GM21360 (cell line): ENCODE measurements at regions not wholly inside any gene's neighbourhood (a gene's known extent, or its start where the extent isn't known, plus 50 kb on each side); places are given as distances from the start of the nearest gene placed in this dataset.

ENCODE experiments used
- ATAC-seq: cut with Tn5 transposase; IDR thresholded peaks from one replicate; pipeline ENCODE4 v1.9.1; 2021; ENCODE audit warnings: mild to moderate bottlenecking, moderate library complexity; ENCODE audit not compliant: unreplicated experiment

GRCh38 chr13:104295537-104295936 lies 1229.3 kb upstream of the SLC10A2 start:
- no peak for ATAC-seq

DNA sequence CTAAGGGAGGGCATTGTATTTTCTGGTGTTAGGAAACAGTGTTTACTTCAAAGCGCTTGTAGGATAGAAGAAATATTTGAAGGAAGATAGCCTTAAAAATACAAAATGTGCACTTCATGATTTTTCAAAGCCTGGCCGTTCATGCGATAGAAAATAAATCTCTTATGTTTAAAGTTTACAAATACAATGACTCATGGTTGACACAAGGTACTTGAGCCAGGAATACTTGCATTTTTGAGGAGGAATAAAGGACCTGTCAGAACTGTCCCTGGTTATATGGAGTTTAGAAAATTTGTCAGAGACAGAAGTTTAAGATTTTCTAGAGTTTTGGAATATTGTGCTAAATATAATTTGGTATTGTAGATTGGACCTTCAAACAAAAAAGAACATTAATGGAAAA lies 1223.2 kb upstream of the SLC10A2 start:
- ATAC-seq, result no peak

DNA sequence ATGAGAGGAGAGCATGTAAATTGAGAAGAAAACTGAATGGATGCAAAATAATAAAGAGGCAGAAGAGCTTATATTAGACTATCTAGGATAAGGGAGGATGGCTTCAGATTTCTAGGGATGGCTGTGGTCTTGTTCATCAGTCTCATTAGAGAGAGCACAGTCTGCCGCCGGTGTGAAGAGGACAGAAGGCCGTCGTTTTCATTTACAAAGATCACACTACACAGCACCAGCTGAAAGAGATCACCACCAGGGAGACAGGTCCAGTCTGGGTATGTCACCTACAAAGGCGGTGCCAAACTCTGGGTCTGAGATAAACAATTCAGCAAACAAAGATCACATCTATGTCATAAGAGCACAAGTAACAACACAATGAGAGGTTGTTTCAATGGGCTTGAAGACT lies 1222.3 kb upstream of the SLC10A2 start:
- no peak for ATAC-seq

- ATAC-seq, result no peak
Measured at GRCh38 chr13:104286566-104287290, 1220.5 kb upstream of the SLC10A2 start.

- no peak for ATAC-seq
Measured at GRCh38 chr13:104281910-104282309, 1215.7 kb upstream of the SLC10A2 start.

- no peak for ATAC-seq
Measured at GRCh38 chr13:104270731-104271130, 1204.5 kb upstream of the SLC10A2 start.

DNA sequence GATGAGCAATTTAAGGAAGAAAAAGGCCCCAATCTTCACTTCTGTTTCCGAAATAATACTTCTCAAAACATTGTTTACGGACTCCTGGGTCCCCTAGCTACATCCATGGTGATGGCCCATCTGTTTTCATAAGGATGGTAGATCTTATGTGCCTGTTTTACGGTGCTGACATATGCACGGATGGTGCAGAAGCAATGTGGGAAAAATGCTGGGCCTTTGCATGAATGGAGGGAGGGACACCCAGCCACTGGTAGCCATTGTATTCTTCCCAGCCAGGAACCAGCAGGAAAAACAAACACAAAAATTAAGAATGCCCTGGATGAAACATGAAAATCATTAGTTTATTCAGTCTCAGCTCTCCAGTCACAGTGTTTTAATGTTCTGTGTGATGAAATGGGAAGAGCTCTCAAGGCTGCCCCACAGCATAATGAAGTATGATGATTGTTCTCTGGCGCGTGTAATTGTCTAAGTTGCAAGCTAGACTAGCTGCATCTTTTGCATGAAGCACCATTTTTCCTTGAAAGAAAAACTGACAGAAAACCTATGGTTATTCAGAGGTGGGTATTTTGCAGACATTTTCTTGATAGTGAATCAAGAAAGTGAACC lies 1201.1 kb upstream of the SLC10A2 start:
- ATAC-seq, result no peak

GRCh38 chr13:104256701-104257100 lies 1190.5 kb upstream of the SLC10A2 start:
- ATAC-seq, result no peak

- ATAC-seq, result no peak
Measured at GRCh38 chr13:104253063-104253680, 1187.0 kb upstream of the SLC10A2 start.

DNA sequence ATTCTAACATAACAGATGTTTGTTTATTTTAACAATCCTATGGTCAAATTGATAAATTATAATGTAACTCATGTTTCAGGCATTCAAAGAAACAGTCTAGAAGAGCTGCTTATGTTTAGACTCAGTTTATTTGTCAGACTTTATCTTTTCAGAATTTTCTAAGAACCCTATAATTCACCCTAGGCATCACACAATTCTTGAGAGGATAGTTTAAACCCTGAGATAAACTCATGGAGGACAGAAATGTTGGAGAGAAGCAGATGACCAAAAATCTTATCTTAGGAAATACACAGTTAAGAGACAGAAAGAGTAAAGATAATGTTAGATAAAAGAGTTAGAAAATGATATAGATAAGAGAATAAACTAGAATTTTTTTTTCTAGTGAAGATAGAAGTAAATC lies 1185.7 kb upstream of the SLC10A2 start:
- no peak for ATAC-seq

GRCh38 chr13:104246955-104247354 lies 1180.7 kb upstream of the SLC10A2 start:
- no peak for ATAC-seq

GRCh38 chr13:104206450-104207044 lies 1140.3 kb upstream of the SLC10A2 start:
- ATAC-seq, result no peak

DNA sequence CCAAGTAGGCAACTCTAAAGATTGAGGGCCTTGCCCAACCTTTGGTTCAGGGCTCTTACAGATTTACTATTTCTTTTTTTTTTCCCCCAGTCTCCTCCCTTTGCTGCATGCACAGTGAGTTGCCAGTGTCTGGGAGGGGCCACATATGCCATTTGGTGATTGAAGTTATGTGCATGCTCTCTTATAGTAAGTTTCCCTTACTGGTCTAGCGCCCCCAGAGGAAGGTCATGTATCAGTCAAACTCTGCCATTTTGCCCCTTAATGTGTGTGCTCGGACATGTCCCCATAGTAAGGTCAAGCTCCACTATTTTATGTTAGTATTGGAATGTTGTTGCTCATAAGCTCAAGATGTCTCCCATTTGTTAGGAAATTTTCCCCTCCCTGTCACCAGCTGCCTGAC lies 1138.0 kb upstream of the SLC10A2 start:
- no peak for ATAC-seq

GRCh38 chr13:104198801-104199200 lies 1132.6 kb upstream of the SLC10A2 start:
- no peak for ATAC-seq

DNA sequence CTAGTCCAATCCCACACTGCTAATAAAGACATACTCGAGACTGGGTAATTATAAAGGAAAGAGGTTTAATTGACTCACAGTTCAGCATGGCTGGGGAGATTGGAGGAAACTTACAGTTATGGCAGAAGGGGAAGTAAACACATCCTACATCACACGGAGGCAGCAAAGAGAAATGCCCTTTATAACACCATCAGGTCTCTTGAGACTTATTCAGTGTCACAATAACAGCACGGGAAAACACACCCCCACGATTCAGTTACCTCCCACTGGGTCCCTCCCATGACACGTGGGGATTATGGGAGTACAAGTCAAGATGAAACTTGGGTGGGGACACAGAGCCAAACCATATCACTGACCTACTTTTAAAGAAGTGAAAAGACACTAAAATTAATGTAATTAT lies 1130.4 kb upstream of the SLC10A2 start:
- ATAC-seq, result no peak

DNA sequence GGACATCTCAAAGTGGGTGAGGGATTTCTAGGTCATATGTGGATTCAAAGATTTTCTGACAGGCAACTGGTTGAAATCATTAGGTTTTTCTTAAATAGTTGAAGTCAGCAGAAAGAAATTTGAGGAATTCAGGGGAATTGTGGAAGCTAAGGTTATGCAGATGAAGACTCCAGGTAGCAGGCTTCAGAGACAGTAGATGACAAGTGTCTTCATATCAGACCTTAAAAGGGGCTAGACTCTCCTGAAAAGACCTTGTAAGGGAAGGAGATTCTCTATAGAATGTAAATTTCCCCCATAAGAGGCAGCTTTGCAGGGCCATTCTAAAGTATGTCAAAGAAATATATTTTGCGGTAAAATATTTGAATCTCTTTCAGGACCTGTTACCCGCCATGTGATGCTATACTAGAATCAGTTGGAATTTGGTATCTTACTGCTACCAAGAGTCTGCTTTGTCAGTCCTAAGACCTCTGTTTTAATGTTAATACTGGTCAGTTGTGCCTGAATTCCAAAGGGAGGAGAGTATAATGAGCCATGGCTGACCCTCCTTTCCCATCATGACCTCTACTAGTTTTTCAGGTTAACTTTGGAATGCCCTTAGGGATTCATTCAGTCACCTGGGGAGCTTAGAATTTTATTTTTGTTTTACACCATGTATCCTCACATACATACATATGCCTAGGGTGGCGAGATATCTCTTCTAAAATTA lies 1115.5 kb upstream of the SLC10A2 start:
- no peak for ATAC-seq

GRCh38 chr13:104170980-104171555 lies 1104.9 kb upstream of the SLC10A2 start:
- no peak for ATAC-seq

DNA sequence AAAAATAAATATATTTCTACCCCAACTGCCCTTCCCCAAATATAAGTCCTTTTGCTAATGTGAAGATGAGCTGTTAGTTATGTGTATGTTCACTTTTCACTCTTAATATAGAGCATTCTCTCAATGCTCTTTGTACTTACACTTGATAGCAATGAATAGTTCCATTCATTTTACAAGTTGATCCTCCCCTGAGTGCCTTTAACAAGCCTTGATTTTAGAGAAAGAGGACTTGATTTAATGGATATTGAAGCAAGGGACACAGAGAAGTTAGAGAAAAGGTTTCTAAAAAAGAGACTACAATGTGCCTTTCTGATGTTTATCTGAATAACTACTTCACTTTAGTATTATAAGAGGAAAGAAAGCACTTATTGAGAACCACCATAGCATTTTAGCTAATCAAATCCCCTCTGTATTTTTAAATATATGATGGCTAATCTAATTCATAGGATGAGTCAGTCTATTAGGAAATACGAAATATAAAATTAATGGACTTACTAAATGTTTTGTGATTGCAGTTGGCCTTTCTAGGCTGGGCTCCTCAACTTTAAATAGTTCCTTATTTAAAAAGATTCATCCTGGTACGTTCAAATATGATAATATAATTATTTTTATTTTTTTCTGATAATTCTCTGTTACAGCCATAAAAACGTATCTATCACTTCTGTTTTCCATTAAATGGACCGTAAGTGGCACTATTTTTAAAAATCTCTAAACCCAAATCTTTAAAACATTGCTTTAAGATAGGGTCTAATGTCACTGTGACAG lies 1097.8 kb upstream of the SLC10A2 start:
- no peak for ATAC-seq

DNA sequence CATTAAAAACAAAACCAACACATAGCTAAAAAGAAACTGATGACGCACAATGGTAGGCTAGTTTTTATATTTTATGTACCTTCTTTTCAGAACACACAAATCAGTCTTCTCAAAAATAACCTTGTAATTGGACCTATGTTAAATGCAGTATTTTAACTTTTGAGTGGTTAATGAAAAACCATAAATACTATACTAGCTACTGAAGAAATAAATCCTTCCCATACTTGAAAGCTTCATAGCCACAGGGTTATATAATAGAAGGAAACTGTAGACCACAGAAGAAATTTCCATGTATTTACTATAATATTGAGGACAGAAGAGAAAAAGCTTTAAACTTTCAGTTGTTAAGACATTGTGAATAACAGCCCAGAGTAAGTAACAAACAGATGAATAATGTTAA lies 1094.3 kb upstream of the SLC10A2 start:
- no peak for ATAC-seq

DNA sequence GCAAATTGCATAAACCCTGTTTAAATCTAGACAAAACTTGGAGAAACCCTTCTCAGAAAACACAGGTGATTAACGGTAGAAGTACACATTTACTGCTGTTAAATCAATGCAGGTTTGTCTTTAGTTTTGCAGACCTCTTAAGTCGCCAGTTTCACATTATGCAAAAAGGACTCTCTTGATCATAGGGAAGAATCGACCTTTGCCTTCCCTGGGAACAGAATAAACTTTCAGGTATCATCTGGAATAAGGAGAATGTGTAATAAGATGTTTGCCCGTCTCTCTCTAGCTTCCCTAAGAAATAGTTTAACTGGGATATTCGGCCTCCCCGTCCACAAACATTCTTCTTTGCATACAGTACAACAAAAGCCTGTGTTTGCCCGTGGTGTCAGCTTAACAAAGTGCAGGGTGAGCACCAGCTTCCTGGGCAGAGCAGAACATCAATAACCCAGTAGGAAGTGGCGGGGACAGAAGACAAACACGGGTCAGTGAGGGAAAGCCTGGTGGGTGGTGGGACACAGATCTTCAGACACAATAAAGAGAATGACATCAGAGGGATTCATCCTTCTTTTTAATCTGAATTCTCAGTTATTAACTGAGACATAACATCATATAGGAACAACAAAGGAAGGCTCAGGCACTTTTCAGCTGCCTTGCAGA lies 1077.7 kb upstream of the SLC10A2 start:
- no peak for ATAC-seq
